ENCODE measurements at regions not wholly inside any gene's neighbourhood (a gene's known extent, or its start where the extent isn't known, plus 50 kb on each side); places are given as distances from the start of the nearest gene placed in this dataset.

DNA sequence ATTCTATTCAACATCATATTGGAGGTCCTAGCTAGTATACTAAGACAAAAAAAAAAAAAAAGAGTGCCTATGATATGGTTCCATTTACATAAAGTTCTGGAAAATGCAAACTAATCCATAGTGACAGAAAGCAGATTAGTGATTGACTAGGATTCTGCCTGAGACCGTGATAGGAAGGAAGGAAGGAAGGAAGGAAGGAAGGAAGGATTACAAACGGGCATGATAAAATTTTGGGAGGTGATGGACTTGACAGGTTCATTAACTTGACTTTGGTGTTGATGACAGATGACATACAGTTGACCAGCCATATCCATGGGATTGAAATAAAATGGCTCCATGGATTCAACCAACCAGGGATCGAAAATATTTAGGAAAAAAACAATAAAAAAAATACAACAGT is 79.1 kb upstream of the MAN2A1 start:
- Mint-ChIP-seq H3K36me3 (ENCODE audit: low read depth, unreplicated experiment) (no peaks in the 10 kb centered on the region), H3K27ac (ENCODE audit: unreplicated experiment) (no peak overlapping the region)
- TF ChIP-seq, protein P1, sequence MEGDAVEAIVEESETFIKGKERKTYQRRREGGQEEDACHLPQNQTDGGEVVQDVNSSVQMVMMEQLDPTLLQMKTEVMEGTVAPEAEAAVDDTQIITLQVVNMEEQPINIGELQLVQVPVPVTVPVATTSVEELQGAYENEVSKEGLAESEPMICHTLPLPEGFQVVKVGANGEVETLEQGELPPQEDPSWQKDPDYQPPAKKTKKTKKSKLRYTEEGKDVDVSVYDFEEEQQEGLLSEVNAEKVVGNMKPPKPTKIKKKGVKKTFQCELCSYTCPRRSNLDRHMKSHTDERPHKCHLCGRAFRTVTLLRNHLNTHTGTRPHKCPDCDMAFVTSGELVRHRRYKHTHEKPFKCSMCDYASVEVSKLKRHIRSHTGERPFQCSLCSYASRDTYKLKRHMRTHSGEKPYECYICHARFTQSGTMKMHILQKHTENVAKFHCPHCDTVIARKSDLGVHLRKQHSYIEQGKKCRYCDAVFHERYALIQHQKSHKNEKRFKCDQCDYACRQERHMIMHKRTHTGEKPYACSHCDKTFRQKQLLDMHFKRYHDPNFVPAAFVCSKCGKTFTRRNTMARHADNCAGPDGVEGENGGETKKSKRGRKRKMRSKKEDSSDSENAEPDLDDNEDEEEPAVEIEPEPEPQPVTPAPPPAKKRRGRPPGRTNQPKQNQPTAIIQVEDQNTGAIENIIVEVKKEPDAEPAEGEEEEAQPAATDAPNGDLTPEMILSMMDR (IDR thresholded peaks at IDR 0.05; ENCODE audit: unreplicated experiment): no peak

DNA sequence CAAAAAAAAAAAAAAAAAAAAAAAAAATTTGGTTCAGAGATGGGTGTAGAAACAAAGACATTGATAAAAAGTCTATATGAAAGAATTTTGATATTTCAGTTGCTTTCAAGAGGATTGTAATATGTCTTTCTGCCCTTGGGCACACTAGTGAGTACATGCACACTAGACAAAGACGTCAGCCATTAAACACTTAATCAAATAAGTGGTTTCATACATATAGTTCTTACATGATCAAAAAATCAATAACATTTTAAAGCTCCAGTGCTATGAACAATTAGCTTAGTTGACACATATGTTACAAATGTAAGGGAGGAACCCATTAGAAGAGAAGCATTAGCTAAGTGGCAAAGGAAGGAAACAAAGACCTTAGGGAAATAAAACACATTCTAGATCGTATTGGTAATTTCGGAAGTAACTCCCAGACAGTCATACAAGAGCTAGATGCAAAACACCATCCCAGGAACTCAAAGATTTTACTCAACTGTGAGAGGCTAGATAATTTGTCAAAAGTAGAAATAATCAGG is 84.5 kb upstream of the MAN2A1 start:
- no peak overlapping the region for H3K4me3 Mint-ChIP-seq (ENCODE audit: unreplicated experiment)
- no peak overlapping the region for H3K27ac Mint-ChIP-seq (ENCODE audit: unreplicated experiment)
- H3K36me3 Mint-ChIP-seq (ENCODE audit: low read depth, unreplicated experiment): no peaks in the 10 kb centered on the region
- TF ChIP-seq, protein P1 (IDR thresholded peaks at IDR 0.05; ENCODE audit: unreplicated experiment): no peak
- H3K4me1 Mint-ChIP-seq (ENCODE audit: unreplicated experiment): no peaks in the 10 kb centered on the region
- no peak for DNase-seq (ENCODE audit: low spot score)
- H3K27me3 Mint-ChIP-seq (ENCODE audit: unreplicated experiment): no peaks in the 10 kb centered on the region
- no peaks in the 10 kb centered on the region for H3K9me3 Mint-ChIP-seq (ENCODE audit: unreplicated experiment)

More for the DNA sequence above, 79.1 kb upstream of the MAN2A1 start:
- Mint-ChIP-seq H3K9me3 (ENCODE audit: unreplicated experiment) (no peaks in the 10 kb centered on the region), H3K4me3 (ENCODE audit: unreplicated experiment) (no peak overlapping the region), H3K4me1 (ENCODE audit: unreplicated experiment) (peaks cover 7% of the 10 kb centered on the region), H3K27me3 (ENCODE audit: unreplicated experiment) (no peaks in the 10 kb centered on the region)
- no peak for DNase-seq (ENCODE audit: low spot score)

DNA sequence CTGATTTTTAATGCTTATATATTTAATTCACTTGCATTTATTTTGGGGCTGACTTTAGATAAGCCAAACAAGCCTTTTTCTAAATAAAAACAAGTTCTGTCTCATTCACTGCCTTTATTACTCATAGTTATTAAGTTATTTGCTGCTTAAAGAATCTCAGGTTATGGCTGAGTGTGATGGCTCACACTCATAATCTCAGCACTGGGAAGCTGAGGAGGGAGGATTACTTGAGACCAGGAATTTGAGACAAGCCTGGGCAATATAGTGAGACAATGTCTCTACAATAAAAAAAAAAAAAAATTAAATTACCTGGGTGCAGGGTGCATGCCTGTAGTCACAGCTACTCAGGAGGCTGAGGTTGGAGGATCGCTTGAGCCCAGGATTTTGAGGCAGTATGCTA is 85.0 kb upstream of the MAN2A1 start:
- no peaks in the 10 kb centered on the region for H3K4me1 Mint-ChIP-seq (ENCODE audit: unreplicated experiment)
- TF ChIP-seq, protein P1 (IDR thresholded peaks at IDR 0.05; ENCODE audit: unreplicated experiment): no peak
- no peaks in the 10 kb centered on the region for H3K27me3 Mint-ChIP-seq (ENCODE audit: unreplicated experiment)
- H3K27ac Mint-ChIP-seq (ENCODE audit: unreplicated experiment): no peak overlapping the region
- H3K4me3 Mint-ChIP-seq (ENCODE audit: unreplicated experiment): no peak overlapping the region
- no peak for DNase-seq (ENCODE audit: low spot score)
- H3K9me3 Mint-ChIP-seq (ENCODE audit: unreplicated experiment): no peaks in the 10 kb centered on the region
- H3K36me3 Mint-ChIP-seq (ENCODE audit: low read depth, unreplicated experiment): no peaks in the 10 kb centered on the region

DNA sequence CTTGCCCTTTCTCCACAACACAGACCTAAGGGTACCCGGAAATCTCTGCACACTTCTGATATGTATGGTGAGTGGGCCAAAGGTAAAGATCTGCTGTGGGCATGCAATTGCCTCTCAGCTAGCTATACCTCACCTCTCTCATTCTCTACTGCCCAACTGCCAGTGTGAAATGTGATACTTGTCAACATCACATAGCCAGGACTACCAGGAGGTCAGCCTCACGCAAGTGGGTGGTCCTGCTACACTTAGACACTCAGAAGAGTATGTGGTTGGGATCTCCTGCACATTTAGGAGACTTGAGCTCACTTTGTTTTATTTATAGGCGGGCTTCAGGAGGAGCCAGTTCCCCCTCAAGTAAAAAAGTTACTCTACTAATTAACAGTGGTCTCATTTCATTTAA is 88.0 kb upstream of the MAN2A1 start:
- no peaks in the 10 kb centered on the region for H3K36me3 Mint-ChIP-seq (ENCODE audit: low read depth, unreplicated experiment)
- DNase-seq (ENCODE audit: low spot score): no peak
- TF ChIP-seq, protein P1 (IDR thresholded peaks at IDR 0.05; ENCODE audit: unreplicated experiment): no peak

DNA sequence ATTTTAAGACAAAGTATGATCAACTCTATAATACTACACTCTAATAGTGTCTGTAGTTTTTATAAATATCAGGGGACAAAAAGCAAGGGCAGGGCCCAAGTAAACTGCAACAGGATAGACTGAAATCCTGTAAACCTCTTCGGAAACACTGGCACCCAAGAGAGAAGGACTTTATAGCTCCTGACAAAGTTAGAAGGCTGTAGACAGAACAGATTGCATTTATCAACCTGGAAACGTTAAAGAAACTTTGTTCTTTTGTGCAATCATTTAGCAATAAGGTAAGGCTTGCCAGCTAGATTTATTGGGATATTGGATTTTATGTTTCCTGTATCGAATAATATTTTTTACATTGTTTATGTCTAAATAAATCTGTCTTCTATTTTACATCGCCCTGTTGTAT is 91.8 kb upstream of the MAN2A1 start:
- Mint-ChIP-seq H3K27me3 (ENCODE audit: unreplicated experiment) (no peaks in the 10 kb centered on the region), H3K27ac (ENCODE audit: unreplicated experiment) (no peak overlapping the region), H3K9me3 (ENCODE audit: unreplicated experiment) (no peaks in the 10 kb centered on the region), H3K36me3 (ENCODE audit: low read depth, unreplicated experiment) (no peaks in the 10 kb centered on the region), H3K4me1 (ENCODE audit: unreplicated experiment) (no peaks in the 10 kb centered on the region), H3K4me3 (ENCODE audit: unreplicated experiment) (no peak overlapping the region)
- TF ChIP-seq, protein P1 (IDR thresholded peaks at IDR 0.05; ENCODE audit: unreplicated experiment): no peak
- DNase-seq (ENCODE audit: low spot score): no peak

More for the DNA sequence above, 88.0 kb upstream of the MAN2A1 start:
- Mint-ChIP-seq H3K27me3 (ENCODE audit: unreplicated experiment) (no peaks in the 10 kb centered on the region), H3K4me1 (ENCODE audit: unreplicated experiment) (no peaks in the 10 kb centered on the region), H3K9me3 (ENCODE audit: unreplicated experiment) (no peaks in the 10 kb centered on the region), H3K27ac (ENCODE audit: unreplicated experiment) (no peak overlapping the region), H3K4me3 (ENCODE audit: unreplicated experiment) (no peak overlapping the region)

Data from endothelial cell (in vitro differentiated cells).